ENCODE measurements at regions not wholly inside any gene's neighbourhood (a gene's known extent, or its start where the extent isn't known, plus 50 kb on each side); places are given as distances from the start of the nearest gene placed in this dataset.
A peak's percentile ranks its signal among the peaks of the same experiment; 100 is the strongest.

GRCh38 chr11:103676413-103676812 lies 360.0 kb upstream of the DDI1 start:
- DNase-seq (ENCODE audit: low read depth): no peak
- no peaks in the 10 kb centered on the region for H3K36me3 ChIP-seq (ENCODE audit: control insufficient read depth, insufficient read depth, low read length)
- H3K4me3 ChIP-seq (ENCODE audit: low read depth, low read length): no peak overlapping the region
- H3K27me3 ChIP-seq (ENCODE audit: control insufficient read depth, insufficient read depth, low read length): no peaks in the 10 kb centered on the region
- TF ChIP-seq CTCF (IDR thresholded peaks at IDR 0.05; ENCODE audit: insufficient read depth, low read length, poor library complexity, severe bottlenecking): no peak

GRCh38 chr11:103680826-103681225 lies 355.6 kb upstream of the DDI1 start:
- DNase-seq (ENCODE audit: low read depth): no peak
- TF ChIP-seq CTCF (IDR thresholded peaks at IDR 0.05; ENCODE audit: insufficient read depth, low read length, poor library complexity, severe bottlenecking): no peak
- Histone ChIP-seq H3K4me3 (ENCODE audit: low read depth, low read length) (no peak overlapping the region), H3K27me3 (ENCODE audit: control insufficient read depth, insufficient read depth, low read length) (no peaks in the 10 kb centered on the region), H3K36me3 (ENCODE audit: control insufficient read depth, insufficient read depth, low read length) (no peaks in the 10 kb centered on the region)

- H3K36me3 ChIP-seq (ENCODE audit: control insufficient read depth, insufficient read depth, low read length): no peaks in the 10 kb centered on the region
- H3K4me3 ChIP-seq (ENCODE audit: low read depth, low read length): no peak overlapping the region
- H3K27me3 ChIP-seq (ENCODE audit: control insufficient read depth, insufficient read depth, low read length): no peaks in the 10 kb centered on the region
- DNase-seq (ENCODE audit: low read depth): no peak
- no peak for TF ChIP-seq CTCF (IDR thresholded peaks at IDR 0.05; ENCODE audit: insufficient read depth, low read length, poor library complexity, severe bottlenecking)
Observed at GRCh38 chr11:103681855-103682254, 354.6 kb upstream of the DDI1 start.

- peak; percentile 39 for DNase-seq (ENCODE audit: low read depth)
- no peak overlapping the region for H3K4me3 ChIP-seq (ENCODE audit: low read depth, low read length)
Observed at GRCh38 chr11:103682318-103683184, 353.9 kb upstream of the DDI1 start.

GRCh38 chr11:103683576-103683975 lies 352.9 kb upstream of the DDI1 start:
- no peak for TF ChIP-seq CTCF (IDR thresholded peaks at IDR 0.05; ENCODE audit: insufficient read depth, low read length, poor library complexity, severe bottlenecking)
- Histone ChIP-seq H3K36me3 (ENCODE audit: control insufficient read depth, insufficient read depth, low read length) (no peaks in the 10 kb centered on the region), H3K27me3 (ENCODE audit: control insufficient read depth, insufficient read depth, low read length) (no peaks in the 10 kb centered on the region), H3K4me3 (ENCODE audit: low read depth, low read length) (no peak overlapping the region)
- no peak for DNase-seq (ENCODE audit: low read depth)

More at GRCh38 chr11:103682318-103683184, 353.9 kb upstream of the DDI1 start:
- Histone ChIP-seq H3K27me3 (ENCODE audit: control insufficient read depth, insufficient read depth, low read length) (no peaks in the 10 kb centered on the region), H3K36me3 (ENCODE audit: control insufficient read depth, insufficient read depth, low read length) (no peaks in the 10 kb centered on the region)
- peak; percentile 65 for TF ChIP-seq CTCF (IDR thresholded peaks at IDR 0.05; ENCODE audit: insufficient read depth, low read length, poor library complexity, severe bottlenecking)

GRCh38 chr11:103688924-103689323 lies 347.5 kb upstream of the DDI1 start:
- Histone ChIP-seq H3K4me3 (ENCODE audit: low read depth, low read length) (no peak overlapping the region), H3K36me3 (ENCODE audit: control insufficient read depth, insufficient read depth, low read length) (no peaks in the 10 kb centered on the region), H3K27me3 (ENCODE audit: control insufficient read depth, insufficient read depth, low read length) (no peaks in the 10 kb centered on the region)
- no peak for TF ChIP-seq CTCF (IDR thresholded peaks at IDR 0.05; ENCODE audit: insufficient read depth, low read length, poor library complexity, severe bottlenecking)
- DNase-seq (ENCODE audit: low read depth): no peak
